Mesenchymal stem cell (in vitro differentiated cells and primary cell): ENCODE measurements at regions not wholly inside any gene's neighbourhood (a gene's known extent, or its start where the extent isn't known, plus 50 kb on each side); places are given as distances from the start of the nearest gene placed in this dataset.

ENCODE experiments used
- DNase-seq: peaks from one replicate; pipeline ENCODE4 v3.0.0-alpha.2; 2013
- H2AFZ ChIP-seq: one replicate; pipeline ENCODE4 v1.6.1; 2013; ENCODE audit warnings: low read depth, mild to moderate bottlenecking, control low read depth, inconsistent platforms, low read length, moderate library complexity
- H2AK5ac ChIP-seq: 2 replicates; pipeline ENCODE4 v1.6.1; 2013; ENCODE audit warnings: low read length, moderate library complexity, mild to moderate bottlenecking, inconsistent platforms; ENCODE audit not compliant: severe bottlenecking
- H2BK120ac ChIP-seq: one replicate; pipeline ENCODE4 v1.6.1; 2013; ENCODE audit warnings: low read depth, mild to moderate bottlenecking, inconsistent platforms, low read length, moderate library complexity
- H2BK12ac ChIP-seq, 2 experiments: one replicate each; pipeline ENCODE4 v1.6.1; 2013; ENCODE audit warnings: inconsistent platforms in 2 of 2, low read length in 2 of 2, mild to moderate bottlenecking in 2 of 2, moderate library complexity in 2 of 2, control low read depth in 1 of 2
- H2BK15ac ChIP-seq: one replicate; pipeline ENCODE4 v1.6.1; 2013; ENCODE audit warnings: mild to moderate bottlenecking, low read depth, inconsistent platforms; ENCODE audit not compliant: poor library complexity, severe bottlenecking
- H2BK5ac ChIP-seq: 2 replicates; pipeline ENCODE4 v1.6.1; 2013; ENCODE audit warnings: low read depth, mild to moderate bottlenecking, low read length, control low read depth, inconsistent platforms; ENCODE audit not compliant: poor library complexity, severe bottlenecking
- H3K14ac ChIP-seq, 2 experiments: one replicate each; pipeline ENCODE4 v1.6.1; 2013; ENCODE audit warnings: inconsistent platforms in 2 of 2, low read length in 2 of 2, control low read depth in 1 of 2, mild to moderate bottlenecking in 1 of 2, moderate library complexity in 1 of 2
- H3K18ac ChIP-seq, 2 experiments: one replicate each; pipeline ENCODE4 v1.6.1; 2013; ENCODE audit warnings: inconsistent platforms in 2 of 2, low read length in 2 of 2, control low read depth in 1 of 2, low read depth in 1 of 2, mild to moderate bottlenecking in 1 of 2
- H3K23ac ChIP-seq, 2 experiments: one replicate each; pipeline ENCODE4 v1.6.1; 2013; ENCODE audit warnings: inconsistent platforms in 2 of 2, low read length in 2 of 2, mild to moderate bottlenecking in 2 of 2, moderate library complexity in 2 of 2, control low read depth in 1 of 2
- H3K27ac ChIP-seq: 2 replicates; pipeline ENCODE4 v1.5.1; 2013; ENCODE audit warnings: mild to moderate bottlenecking, moderate library complexity, low read length, control low read depth, inconsistent platforms; ENCODE audit not compliant: poor library complexity, severe bottlenecking
- H3K27me3 ChIP-seq, 2 experiments: 2 replicates each; pipeline versions ENCODE4 v1.6.1 to v1.7.0; 2013; ENCODE audit warnings: low read length in 2 of 2, mild to moderate bottlenecking in 2 of 2, moderate library complexity in 2 of 2, control low read depth in 1 of 2, inconsistent platforms in 1 of 2; ENCODE audit not compliant: control insufficient read depth in 1 of 2, insufficient read depth in 1 of 2
- H3K36me3 ChIP-seq, 2 experiments: 2 replicates each; pipeline versions ENCODE4 v1.6.1 to v1.7.0; 2013; ENCODE audit warnings: low read length in 2 of 2, control low read depth in 1 of 2, inconsistent platforms in 1 of 2, low read depth in 1 of 2, mild to moderate bottlenecking in 1 of 2; ENCODE audit not compliant: insufficient read depth in 2 of 2, control insufficient read depth in 1 of 2
- H3K4ac ChIP-seq, 2 experiments: one replicate each; pipeline ENCODE4 v1.6.1; 2013; ENCODE audit warnings: inconsistent platforms in 2 of 2, low read length in 2 of 2, mild to moderate bottlenecking in 2 of 2, moderate library complexity in 2 of 2, control low read depth in 1 of 2, low read depth in 1 of 2
- H3K4me1 ChIP-seq: 2 replicates; pipeline ENCODE4 v1.6.1; 2013; ENCODE audit warnings: low read depth, low read length, control low read depth; ENCODE audit not compliant: control insufficient read depth, insufficient read depth
- H3K4me2 ChIP-seq: 2 replicates; pipeline ENCODE4 v1.6.1; 2013; ENCODE audit warnings: low read length, mild to moderate bottlenecking, inconsistent platforms; ENCODE audit not compliant: poor library complexity, severe bottlenecking
- H3K4me3 ChIP-seq, 2 experiments: 2 replicates each; pipeline versions ENCODE4 v1.5.1 to v1.7.0; 2013; ENCODE audit warnings: low read length in 2 of 2, mild to moderate bottlenecking in 2 of 2, control low read depth in 1 of 2, low read depth in 1 of 2; ENCODE audit not compliant: insufficient read depth in 1 of 2
- H3K79me1 ChIP-seq: replicated peaks from 2 replicates; pipeline ENCODE4 v1.6.1; 2013; ENCODE audit warnings: mild to moderate bottlenecking, control low read depth, low read length, inconsistent platforms; ENCODE audit not compliant: poor library complexity, severe bottlenecking
- H3K9ac ChIP-seq: 2 replicates; pipeline ENCODE4 v1.7.0; 2013; ENCODE audit warnings: mild to moderate bottlenecking, low read length, moderate library complexity
- H3K9me3 ChIP-seq: 2 replicates; pipeline ENCODE4 v1.7.0; 2013; ENCODE audit warnings: mild to moderate bottlenecking, low read length; ENCODE audit not compliant: control insufficient read depth
- H4K8ac ChIP-seq: one replicate; pipeline ENCODE4 v1.6.1; 2013; ENCODE audit warnings: inconsistent platforms, mild to moderate bottlenecking, low read length, moderate library complexity
- H4K91ac ChIP-seq: one replicate; pipeline ENCODE4 v1.6.1; 2013; ENCODE audit warnings: mild to moderate bottlenecking, low read length, inconsistent platforms
- WGBS: methylation state at CpG from one replicate; pipeline ENCODE4 v1.1.7; 2013; ENCODE audit warnings: mixed read lengths; 5-methylcytosine and 5-hydroxymethylcytosine counted together

GRCh38 chr12:124412646-124413015, 117.7 kb downstream of the RFLNA start:
- H2AK5ac ChIP-seq: no peak overlapping the region
- no peak overlapping the region for H3K23ac ChIP-seq
- H3K4me3 ChIP-seq: no peak overlapping the region
- H3K4ac ChIP-seq: no peak overlapping the region
- peaks cover 26 to 93% of the 10 kb centered on the region in 2 experiments for H3K36me3 ChIP-seq
- WGBS: 94% methylated on average over 12 of the region's 13 CpGs
- H4K91ac ChIP-seq: no peak overlapping the region
- no peak overlapping the region for H2BK5ac ChIP-seq
- H2BK12ac ChIP-seq: peak overlapping the region in 1 of 2 experiments; percentile 33
- no peak overlapping the region for H3K27ac ChIP-seq
- H3K9ac ChIP-seq: peak overlapping the region; percentile 40
- H4K8ac ChIP-seq: no peak overlapping the region
- peaks cover 38% of the 10 kb centered on the region for H3K4me1 ChIP-seq
- no peak overlapping the region for H3K14ac ChIP-seq
- H2BK120ac ChIP-seq: no peak overlapping the region
- no peaks in the 10 kb centered on the region for H3K27me3 ChIP-seq
- H3K18ac ChIP-seq: peak overlapping the region in 1 of 2 experiments; percentile 25
- DNase-seq: no peak
- no peak overlapping the region for H3K4me2 ChIP-seq
- H2AFZ ChIP-seq: no peak overlapping the region
- no peaks in the 10 kb centered on the region for H3K9me3 ChIP-seq
- no peak overlapping the region for H2BK15ac ChIP-seq
- H3K79me1 ChIP-seq: peaks cover 24% of the 10 kb centered on the region

- Histone ChIP-seq H2BK12ac (peak overlapping the region; percentile 1 to 49), H2BK120ac (peak overlapping the region; percentile 55), H2BK5ac (no peak overlapping the region), H2BK15ac (no peak overlapping the region), H3K4me2 (no peak overlapping the region), H3K9me3 (no peaks in the 10 kb centered on the region), H3K4me1 (peaks cover 39% of the 10 kb centered on the region), H3K36me3 (peaks cover 24 to 93% of the 10 kb centered on the region in 2 experiments), H3K27me3 (no peaks in the 10 kb centered on the region), H3K18ac (peak overlapping the region in 1 of 2 experiments; percentile 31), H4K91ac (no peak overlapping the region), H3K4ac (peak overlapping the region; percentile 5 to 30), H3K27ac (peak overlapping the region; percentile 7), H2AK5ac (no peak overlapping the region), H3K23ac (no peak overlapping the region), H3K79me1 (peaks cover 24% of the 10 kb centered on the region), H3K9ac (peak overlapping the region; percentile 60), H3K4me3 (no peak overlapping the region), H2AFZ (no peak overlapping the region), H4K8ac (peak overlapping the region; percentile 76), H3K14ac (no peak overlapping the region)
- 87% methylated on average over 21 of the region's 22 CpGs for WGBS
- DNase-seq: no peak
Observed at GRCh38 chr12:124411953-124412645, 117.2 kb downstream of the RFLNA start.

- Histone ChIP-seq H4K8ac (peak overlapping the region; percentile 76), H3K27me3 (no peaks in the 10 kb centered on the region), H2BK12ac (peak overlapping the region; percentile 11 to 49), H3K4me2 (no peak overlapping the region), H2BK120ac (peak overlapping the region; percentile 59), H2AFZ (no peak overlapping the region), H3K79me1 (peaks cover 29% of the 10 kb centered on the region), H4K91ac (peak overlapping the region; percentile 81), H3K14ac (no peak overlapping the region), H3K18ac (peak overlapping the region; percentile 52 to 75), H3K36me3 (peaks cover 26 to 92% of the 10 kb centered on the region in 2 experiments), H3K23ac (no peak overlapping the region), H3K4ac (peak overlapping the region in 1 of 2 experiments; percentile 70), H3K27ac (peak overlapping the region; percentile 77), H3K9me3 (no peaks in the 10 kb centered on the region), H3K4me1 (peaks cover 35% of the 10 kb centered on the region), H3K4me3 (peak overlapping the region in 1 of 2 experiments; percentile 11), H2BK5ac (no peak overlapping the region), H3K9ac (peak overlapping the region; percentile 78), H2BK15ac (peak overlapping the region; percentile 74), H2AK5ac (no peak overlapping the region)
- WGBS: 51% methylated on average over 20 of the region's 25 CpGs
- peak; percentile 93 for DNase-seq
Observed at GRCh38 chr12:124411281-124411878, 116.5 kb downstream of the RFLNA start.
